ENCODE measurements at regions not wholly inside any gene's neighbourhood (a gene's known extent, or its start where the extent isn't known, plus 50 kb on each side); places are given as distances from the start of the nearest gene placed in this dataset.

DNA sequence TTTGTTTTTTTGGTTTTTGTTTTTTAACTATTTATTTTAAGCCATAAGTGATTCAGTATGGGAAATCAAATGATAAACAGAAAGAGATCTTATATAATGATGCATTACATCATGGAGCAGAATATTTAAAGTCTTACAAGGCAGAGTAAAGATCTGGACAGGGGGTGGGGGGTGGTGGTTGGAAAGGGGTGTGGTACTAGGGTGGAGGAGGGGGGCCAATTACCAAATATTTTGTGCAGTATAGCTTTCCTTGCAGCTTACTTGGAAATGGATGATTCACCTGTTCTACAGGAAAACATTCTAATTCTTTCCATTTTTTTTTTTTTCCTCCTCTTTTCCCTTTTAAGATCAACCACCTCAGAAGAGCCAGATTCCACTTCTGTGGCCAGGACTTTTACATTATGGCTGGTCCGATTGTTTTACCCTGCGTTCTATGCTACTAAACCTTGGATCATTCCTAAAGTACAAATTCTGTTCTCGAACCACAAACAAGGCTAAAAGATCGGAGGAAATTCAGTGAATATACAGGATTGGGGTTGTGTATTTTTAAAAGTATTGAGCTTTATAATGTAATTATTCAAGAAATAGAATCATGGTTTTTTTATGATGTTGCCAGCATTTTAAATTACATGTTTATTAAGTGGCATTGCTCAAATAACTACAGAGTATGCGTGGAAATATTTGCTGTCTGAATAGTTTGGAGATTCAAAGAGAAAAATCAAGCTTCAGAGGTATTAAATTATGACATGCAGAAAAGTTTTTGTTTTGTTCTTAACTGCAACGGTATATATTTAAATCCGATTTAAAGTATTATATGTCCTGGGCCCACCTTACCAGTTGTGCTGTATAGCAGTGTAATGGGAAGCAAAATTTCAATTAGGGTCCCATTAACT, 859.5 kb downstream of the USP25 start:
- no peak for DNase-seq

DNA sequence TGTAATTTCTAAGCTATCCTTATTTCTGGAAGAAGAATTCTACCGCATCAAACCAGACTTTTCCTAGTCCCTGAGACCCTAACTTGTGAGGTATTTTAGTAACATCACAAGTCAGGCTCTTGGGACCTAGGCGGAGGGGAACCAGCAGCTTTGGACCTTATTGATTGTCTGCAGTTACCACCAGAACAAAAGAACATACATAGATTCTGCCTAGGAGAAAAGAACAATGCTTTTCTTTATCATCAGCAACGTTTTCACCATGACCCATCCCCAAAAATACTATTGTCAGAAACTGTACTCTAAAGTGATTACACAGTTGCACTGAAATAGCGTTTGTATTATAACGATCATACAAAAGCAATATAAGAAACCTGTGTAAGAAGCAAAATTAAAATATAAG, 860.4 kb downstream of the USP25 start:
- no peak for DNase-seq

DNA sequence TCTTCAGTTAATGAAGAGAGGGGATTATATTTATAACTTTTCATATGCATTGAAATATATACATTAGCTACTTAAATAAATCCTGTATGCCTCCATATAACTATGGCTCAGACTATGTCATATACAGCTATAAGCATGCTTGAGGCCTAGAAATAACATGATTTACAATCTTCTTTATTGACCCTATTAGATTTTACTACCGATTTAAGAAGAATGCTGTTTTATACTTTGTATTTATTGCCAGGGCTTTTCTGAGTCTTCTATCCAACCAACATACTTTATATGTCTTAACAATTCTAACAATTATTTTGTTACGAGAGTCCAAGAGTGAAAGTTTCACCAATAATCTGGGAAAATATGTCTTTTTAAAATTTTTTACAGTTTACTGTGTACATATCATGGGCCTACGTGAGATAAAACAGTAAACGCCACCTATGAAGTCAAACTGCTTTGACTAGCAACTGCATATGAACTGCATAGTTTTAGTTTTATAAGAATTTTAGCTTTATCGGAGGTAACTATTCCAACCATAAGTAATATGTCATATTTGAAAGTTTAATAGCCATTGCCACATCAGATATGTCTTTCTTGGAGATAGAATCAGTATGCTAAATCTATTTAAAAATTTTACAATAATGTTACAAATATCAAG, 861.0 kb downstream of the USP25 start:
- DNase-seq: no peak

DNA sequence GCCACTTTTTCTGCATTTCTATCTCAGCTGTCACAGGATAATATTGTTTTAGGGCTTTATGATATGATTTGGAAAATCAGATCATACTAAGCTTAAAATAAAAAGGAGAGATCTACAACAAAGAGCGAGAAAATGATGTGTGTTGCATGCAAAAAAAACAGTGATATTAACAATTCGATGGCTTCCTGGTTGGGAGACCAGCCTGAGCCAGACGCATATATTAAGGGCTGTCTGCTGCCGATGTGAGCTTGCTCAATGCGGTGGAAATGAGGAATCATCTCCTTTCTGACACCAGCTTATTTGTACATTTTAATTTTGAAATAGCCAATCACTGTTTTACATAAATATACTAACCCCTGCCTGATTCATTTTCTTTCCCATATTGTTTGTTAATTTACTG, 862.6 kb downstream of the USP25 start:
- DNase-seq: no peak

DNA sequence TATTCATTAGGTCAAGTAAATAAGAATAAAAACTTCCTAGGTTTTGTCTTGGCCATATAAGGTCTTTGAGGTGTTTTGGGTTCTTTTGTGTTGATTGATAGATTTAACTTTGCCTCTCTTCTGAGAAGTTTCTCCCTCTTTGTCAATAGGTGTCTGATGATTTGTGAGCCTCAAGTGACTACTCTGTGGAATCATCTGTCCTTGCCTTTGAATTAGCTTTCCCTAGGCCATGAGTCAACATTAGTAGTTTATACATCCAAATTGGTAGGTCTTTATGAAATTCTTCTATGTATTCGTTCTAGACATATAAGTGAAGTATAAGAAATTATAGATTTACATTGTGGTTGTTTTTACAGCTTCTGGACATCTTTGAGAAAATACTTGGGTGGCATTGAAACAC, 864.4 kb downstream of the USP25 start:
- DNase-seq: no peak

DNA sequence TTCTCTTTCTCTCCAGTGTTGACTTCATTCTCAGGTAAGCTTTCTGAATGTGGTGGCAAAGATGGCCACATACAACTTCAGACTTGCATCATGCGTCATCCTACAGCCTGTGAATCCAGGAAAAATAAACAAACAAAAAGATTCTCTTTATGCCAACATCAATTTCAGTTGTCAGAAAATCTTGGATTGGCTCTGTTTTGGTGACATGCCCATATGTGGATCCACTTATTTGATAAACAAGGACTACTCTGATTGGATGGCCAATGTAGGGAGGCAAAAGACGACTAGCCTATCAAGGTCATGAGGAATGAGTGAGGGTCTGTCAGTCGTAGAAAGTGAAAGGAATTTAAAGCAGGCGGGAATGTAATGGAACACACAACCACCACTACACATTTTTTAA, 866.6 kb downstream of the USP25 start:
- DNase-seq: no peak

DNA sequence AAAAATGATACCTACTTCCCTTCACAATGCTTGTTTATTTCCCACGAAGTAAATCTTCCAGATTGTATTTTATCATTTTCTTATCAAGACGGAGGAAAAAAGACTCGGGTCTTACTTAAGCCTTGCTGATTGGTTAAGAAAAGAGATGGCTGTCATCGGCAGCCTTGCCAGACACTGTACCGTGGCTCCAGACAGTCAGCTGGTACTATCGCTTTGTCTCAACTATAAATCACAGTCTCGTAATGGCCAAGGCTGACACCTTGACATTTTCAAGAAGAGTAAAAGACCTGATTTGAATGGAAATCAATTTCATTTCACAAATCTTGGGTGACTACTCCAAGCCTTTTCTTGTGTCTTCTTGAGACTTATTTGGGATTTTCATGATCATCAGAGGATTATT, 868.0 kb downstream of the USP25 start:
- DNase-seq: no peak

DNA sequence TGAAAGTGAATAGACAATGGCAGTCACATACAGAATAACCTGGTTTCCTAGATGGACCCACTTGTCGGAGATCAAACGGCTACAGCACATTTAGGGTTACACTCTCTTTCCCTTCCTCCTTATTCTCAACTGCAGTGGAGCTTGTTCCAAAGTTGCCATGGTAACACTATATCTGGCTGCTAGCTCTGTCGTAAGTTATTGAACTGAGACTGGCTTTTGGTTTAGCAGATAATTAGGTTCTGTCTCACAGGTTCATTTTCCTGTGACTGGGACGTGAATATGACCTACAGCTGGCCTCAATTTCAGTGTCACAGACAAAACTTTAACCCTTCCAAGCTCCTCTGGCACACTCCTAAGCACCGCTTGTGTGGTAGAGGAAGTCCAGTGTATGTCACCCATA, 875.8 kb downstream of the USP25 start:
- DNase-seq: no peak

DNA sequence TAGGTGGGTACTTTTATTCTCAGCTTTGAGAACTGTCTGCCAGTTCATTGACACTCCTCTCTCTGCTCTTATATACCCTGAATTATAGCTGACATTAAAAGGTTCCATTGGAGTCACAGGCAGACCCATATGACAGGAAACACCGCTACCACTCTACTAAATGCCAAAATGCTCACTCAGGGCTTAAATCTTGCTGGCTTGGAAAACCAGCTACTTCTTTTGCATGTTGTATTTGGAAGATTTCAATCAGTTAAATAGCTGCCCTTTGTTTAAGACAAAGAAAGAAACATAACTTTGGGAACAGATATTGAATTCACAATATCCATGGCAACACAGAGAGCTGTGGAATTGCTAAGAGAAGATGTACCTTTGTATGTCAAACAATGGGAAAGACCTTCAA, 876.5 kb downstream of the USP25 start:
- DNase-seq: no peak

DNA sequence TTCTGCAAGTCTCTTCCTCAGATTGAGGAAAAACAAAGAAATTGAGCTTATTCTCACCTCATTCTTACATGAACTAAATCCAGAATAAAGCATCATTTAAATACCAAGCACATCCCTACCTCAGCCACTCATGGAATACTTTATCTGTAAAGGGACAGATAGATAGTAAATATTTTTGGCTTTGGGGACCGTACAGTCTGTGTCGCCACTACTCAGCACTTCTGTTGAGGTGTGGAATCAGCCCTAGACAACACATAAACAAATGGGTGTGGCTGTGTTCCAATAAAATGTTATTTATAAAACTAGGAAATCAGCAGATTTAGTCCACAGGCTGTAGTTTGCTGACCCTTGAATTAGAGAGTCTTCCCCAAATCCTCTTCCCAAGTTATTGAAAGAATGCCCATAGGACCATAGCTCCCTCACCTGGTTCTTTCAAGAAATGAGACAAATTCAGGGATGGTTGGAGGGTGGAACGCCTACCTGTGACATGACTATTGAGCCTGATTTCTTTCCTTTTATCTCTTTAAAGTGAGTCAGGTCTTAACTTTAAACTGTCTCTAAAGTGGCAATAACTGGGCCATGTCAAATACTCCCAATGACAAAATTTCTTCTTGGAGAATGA, 878.5 kb downstream of the USP25 start:
- DNase-seq: no peak

DNA sequence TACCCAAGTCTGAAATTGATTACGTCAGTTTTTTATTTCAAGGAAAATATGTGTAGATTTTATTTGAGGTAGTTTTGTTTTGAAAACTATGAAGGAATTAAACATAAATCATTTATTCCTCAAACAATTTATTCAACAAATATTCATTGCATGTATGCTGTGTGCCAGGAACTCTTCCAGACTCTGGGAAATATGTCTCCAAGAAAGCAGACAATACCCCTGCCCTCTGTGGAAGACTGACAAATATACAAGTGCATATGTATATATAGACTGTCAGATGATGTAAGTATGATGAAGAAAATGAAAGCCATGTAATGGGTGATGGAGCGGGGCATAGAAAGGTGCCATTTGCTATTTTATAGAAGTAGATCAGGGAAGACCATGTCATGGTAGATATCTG, 889.5 kb downstream of the USP25 start:
- DNase-seq: no peak

DNA sequence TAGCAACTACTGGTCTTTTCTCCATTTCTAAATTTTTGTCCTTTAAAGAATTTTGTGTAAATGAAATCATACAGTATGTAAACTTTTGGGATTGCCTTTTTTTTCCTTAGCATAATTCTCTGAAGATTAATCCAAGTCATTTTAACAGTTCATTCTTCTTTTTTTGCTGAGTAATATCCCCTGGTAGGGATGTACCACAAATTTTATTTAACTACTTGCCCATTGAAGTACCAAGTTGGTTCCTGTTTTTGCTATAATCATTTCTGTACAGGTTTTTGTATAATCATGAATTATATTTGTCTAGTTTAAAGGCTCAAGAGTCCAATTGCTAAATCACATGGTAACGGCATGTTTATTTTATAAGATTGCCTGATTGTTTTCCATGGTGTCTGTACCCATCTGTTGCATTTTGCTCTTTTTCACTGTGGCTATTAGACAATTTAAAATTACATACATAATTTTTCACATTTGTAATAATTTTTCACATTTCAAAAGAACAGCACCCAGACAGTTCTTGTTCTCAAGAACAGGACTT, 891.1 kb downstream of the USP25 start:
- DNase-seq: no peak

DNA sequence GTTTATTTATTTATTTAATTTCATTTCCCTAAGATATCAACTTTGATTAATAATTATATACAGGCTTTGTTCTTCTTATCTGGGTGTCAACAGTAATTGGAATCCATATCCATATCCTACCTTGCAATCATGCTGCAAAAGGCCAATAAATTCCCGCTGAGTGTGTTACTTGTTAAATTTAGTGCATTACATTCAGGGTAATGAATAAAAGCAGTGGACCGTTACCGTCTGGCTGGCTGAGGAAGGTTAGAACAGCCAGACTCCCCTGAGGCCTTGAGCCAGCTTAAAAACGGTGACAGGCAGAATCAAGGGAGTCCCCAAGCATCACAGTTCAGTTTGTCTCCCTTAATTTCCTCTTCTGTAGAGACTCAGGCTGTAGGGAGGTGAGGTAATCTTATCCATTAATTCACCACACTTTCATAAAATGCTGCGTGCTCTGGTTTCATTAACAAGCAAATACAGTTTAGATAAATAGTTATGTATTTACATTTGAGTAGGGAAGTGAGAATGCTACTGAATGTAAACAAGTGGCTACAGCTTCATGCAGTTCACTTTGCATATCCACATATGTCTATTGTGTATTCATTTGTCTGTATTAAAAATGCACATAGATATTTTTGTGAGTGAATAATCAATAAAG, 888.2 kb upstream of the CXADR start:
- DNase-seq: peak; percentile 18

DNA sequence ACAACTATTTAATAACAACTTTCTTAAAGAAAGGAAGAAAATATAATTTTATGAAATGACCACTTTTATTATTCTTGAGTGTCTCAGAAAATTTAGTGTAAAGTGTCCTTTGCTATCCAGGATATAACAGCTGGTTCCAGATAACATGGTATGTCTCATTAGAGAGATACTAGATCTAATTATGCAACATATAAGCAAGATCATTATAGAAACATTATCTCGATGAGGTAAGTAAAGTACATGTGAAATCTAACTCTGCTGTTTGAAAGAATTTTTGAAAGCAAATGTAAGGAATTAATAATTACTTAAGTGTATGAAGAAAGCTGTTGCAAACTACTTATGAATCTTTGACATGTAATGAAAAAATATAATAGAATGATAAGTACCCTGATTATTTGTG, 887.4 kb upstream of the CXADR start:
- no peak for DNase-seq

DNA sequence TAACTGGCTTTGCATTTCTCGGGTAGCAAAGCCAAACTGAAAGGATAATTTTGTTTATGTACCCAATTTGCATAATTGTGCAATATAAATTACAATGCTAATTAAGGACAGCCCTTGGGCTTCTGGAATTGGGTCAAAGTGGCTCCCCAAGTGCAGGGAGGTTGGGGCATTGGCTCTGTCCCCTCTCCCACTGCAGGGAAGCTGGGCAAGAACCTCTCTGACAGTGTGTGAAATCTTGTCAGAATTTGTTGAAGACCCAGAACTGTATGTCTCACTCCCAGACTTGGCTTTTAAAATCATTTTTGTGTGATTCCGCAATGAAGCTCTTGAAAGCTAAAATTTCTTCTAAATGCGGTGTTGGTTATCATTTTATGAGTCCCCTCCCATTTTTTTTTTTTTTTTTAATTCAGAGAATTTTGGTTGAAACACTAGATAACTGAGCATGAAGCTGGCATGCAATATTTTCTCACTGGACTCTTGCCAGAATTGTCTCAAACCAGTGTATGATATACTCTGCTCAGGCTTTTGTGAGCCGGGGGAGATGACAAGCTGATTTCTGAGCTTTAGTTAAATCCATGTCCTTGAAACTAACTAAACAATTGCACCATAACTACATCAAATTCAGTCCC, 878.9 kb upstream of the CXADR start:
- no peak for DNase-seq

DNA sequence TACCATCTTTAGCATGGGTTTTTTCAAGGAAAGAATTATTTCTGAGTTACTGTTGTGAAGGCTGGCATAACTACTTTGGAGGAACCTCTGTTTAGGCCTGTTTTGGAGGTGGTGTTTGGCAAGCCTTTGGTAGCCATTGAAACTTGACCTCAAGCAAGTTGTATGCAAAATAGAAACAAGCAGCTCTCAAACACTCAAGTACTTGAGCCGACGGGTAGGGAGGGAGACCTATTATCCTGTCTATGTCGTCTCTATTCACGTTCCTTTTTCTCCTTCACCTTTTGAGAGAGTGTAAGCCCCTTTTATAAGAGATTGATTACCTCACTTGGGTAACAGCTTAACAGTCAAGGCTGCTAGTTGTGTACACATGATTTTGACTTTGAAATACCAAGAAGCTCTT, 878.3 kb upstream of the CXADR start:
- DNase-seq: no peak

DNA sequence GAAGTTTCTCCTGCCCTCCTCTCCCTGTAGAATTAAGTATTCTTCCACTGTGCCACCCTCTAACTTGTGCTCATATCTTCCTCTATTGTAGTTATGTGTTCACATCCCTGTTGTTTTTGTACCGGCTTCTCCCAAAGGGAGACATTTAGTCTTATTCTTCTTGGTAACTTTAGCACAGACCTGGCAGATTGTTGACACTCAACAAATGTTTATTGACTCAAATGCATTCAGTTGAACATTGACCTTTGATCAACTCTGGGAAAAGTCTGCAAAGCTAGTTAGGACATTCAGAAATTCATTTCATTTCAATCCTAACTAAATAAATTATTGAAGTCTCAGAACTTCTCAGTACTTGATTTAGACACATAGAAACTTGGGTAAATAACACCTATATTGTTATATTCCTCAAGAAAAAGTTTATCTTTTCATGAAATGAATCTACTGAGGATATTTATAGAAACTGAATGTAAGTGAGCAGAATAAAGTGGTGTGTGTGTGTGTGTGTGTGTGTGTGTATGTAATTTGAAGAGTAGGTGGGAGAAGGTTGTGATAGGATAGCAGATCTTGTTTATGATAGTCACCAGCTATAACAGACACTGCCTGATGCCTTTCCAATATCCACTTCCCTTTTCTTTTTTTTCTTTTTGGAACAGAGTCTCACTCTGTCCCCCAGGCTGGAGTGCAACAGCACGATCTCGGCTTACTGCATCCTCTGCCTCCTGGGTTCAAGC, 872.4 kb upstream of the CXADR start:
- no peak for DNase-seq

DNA sequence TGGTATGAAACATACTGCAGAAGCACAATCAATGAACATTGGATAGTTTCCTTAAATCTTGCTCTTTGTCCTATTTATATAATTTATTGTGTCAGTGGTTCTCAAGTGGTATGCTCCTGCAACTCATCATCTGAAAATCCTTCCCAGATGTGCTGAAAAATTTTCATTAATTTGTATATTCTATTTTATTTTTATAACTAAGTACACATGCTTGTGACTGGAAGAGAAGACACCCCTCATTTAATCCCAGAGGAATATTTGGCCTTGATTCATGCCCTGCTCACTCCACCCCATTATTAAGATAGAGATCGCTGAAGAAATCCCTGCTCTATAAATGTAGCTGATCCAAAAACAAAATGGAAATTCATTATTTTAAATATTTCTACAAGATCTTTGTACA, 870.5 kb upstream of the CXADR start:
- DNase-seq: no peak

DNA sequence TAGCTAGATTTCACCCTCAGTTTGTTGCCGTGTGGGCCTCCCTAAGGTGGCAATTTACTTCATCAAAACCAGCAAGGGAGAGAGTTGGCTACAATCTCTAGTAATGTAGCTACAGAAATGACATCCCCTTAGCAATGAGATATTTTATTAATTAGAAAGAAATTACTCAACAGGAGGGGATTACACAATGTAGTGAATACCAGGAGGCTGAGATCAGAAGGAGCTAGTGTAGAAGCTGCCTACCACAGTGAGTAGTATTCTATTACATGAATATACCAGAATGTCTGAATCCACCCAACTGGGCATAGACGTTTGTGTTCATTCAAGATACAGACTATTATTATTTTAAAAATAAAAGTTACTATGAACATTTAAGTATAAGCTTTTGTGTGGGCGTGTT, 868.2 kb upstream of the CXADR start:
- DNase-seq: no peak

DNA sequence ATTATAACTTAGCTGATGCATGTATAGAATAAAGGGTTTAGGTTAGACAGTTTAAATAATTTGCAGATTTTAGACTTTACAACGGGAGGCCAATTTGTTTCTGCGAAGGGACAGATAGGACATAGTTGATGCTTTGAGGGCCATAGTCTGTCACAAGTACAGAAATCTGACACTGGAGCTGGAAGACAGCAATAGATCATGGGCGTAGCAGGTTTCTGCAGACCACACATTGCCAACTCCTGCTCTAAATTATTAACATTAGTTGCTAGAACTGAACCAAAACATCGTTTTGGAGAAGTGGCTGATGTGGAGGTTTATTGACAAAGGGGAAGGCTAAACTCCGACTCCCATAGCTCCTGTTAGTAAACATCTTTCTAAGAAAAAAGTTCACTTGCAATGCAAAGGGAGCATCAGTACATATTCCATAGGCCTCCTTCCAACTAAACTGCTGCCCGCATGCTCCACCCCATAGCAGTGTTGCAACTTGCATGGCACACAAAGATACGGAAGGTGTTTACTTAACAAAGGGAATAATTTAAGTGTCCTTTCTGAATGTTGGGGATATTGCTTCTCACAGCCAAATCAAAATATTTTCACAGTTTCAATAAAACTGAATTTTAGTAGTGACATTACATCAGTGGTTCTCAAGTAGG, 862.0 kb upstream of the CXADR start:
- DNase-seq: no peak

DNA sequence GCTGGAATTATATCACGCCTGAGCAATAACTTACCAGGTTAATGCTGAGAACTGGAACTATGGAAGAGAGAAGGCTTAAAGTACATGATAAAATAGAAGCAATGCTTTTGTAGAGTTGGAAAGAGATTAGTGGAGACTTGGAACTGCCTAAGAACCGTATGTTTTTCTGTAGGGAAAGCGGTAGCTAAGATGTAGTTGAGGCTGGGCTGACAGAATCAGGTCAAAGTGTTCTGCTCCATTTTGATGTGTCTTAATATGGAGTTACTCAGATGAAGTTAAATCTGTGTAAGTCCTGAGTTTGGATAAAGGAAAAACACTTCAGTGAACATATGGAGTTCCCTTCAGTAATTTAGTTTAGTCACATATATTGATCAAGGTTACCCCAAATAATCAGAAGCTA, 860.9 kb upstream of the CXADR start:
- DNase-seq: no peak
